ENCODE measurements at regions not wholly inside any gene's neighbourhood (a gene's known extent, or its start where the extent isn't known, plus 50 kb on each side); places are given as distances from the start of the nearest gene placed in this dataset.
"Not testable (repeated sequence)": the region's sequence is repeated elsewhere in the genome, so short reads cannot be mapped to it uniquely, and the experiment has no call there.

- not testable (repeated sequence) for TF ChIP-seq CTCF (conservative IDR thresholded peaks at IDR 0.05); EZH2 (IDR thresholded peaks at IDR 0.05; ENCODE audit: low read depth)
These were observed 62.4 kb upstream of the GOLGA6L4 start for GRCh38 chr15:84173231-84173610.

Measured in PC-9 (cell line).